Transverse colon (tissue), 4 donors: ENCODE measurements at regions not wholly inside any gene's neighbourhood (a gene's known extent, or its start where the extent isn't known, plus 50 kb on each side); places are given as distances from the start of the nearest gene placed in this dataset.

Source experiments
- CTCF ChIP-seq, 5 experiments: fragments of 200-600 bp in 3 of 5; fragments of 450-650 bp in 2 of 5; sonication (generic) in 3 of 5; IDR thresholded peaks; 1 replicate in 2 of 5; 2 replicates in 3 of 5; pipeline ENCODE4 v1.5.1; 2016 to 2017; ENCODE audit warnings: antibody characterized with exemption in 5 of 5, inconsistent platforms in 3 of 5, mild to moderate bottlenecking in 2 of 5, moderate library complexity in 1 of 5
- POLR2A ChIP-seq: fragments of 450-650 bp; IDR thresholded peaks from one replicate; pipeline ENCODE4 v1.6.1; 2016; ENCODE audit warnings: antibody characterized with exemption, mild to moderate bottlenecking, moderate library complexity
- POLR2AphosphoS5 ChIP-seq, 3 donors: sonication (generic); formaldehyde crosslinking; IDR thresholded peaks; one replicate each; pipeline ENCODE4 v1.6.1; 2016; ENCODE audit warnings: antibody characterized with exemption in 3 of 3

GRCh38 chr18:64562651-64563050 lies 413.8 kb upstream of the LINC00305 start:
- no peak for TF ChIP-seq POLR2AphosphoS5 (IDR thresholded peaks at IDR 0.05)
- TF ChIP-seq CTCF (IDR thresholded peaks at IDR 0.05): no peak
- TF ChIP-seq POLR2A: no peak
